ENCODE measurements at regions not wholly inside any gene's neighbourhood (a gene's known extent, or its start where the extent isn't known, plus 50 kb on each side); places are given as distances from the start of the nearest gene placed in this dataset.

GRCh38 chr7:25906760-25907159, 245.2 kb upstream of the NFE2L3 start:
- no peak for TF ChIP-seq CTCF (conservative IDR thresholded peaks at IDR 0.05; ENCODE audit: low read depth, low read length)

GRCh38 chr7:25907214-25907613, 244.8 kb upstream of the NFE2L3 start:
- DNase-seq (ENCODE audit: low read depth) = no peak
- H3K4me3 ChIP-seq (ENCODE audit: low read depth, low read length) = no peak overlapping the region
- no peak for TF ChIP-seq CTCF (conservative IDR thresholded peaks at IDR 0.05; ENCODE audit: low read depth, low read length)

More at GRCh38 chr7:25906760-25907159, 245.2 kb upstream of the NFE2L3 start:
- no peak overlapping the region for H3K4me3 ChIP-seq (ENCODE audit: low read depth, low read length)
- DNase-seq (ENCODE audit: low read depth) = no peak

GRCh38 chr7:25907731-25908130, 244.3 kb upstream of the NFE2L3 start:
- no peak overlapping the region for H3K4me3 ChIP-seq (ENCODE audit: low read depth, low read length)
- no peak for TF ChIP-seq CTCF (conservative IDR thresholded peaks at IDR 0.05; ENCODE audit: low read depth, low read length)
- DNase-seq (ENCODE audit: low read depth) = no peak

GRCh38 chr7:25908154-25908949, 243.6 kb upstream of the NFE2L3 start:
- no peak for TF ChIP-seq CTCF (conservative IDR thresholded peaks at IDR 0.05; ENCODE audit: low read depth, low read length)
- DNase-seq (ENCODE audit: low read depth) = no peak
- H3K4me3 ChIP-seq (ENCODE audit: low read depth, low read length) = no peak overlapping the region

GRCh38 chr7:25911738-25912607, 240.0 kb upstream of the NFE2L3 start:
- TF ChIP-seq CTCF (conservative IDR thresholded peaks at IDR 0.05; ENCODE audit: low read depth, low read length) = no peak
- DNase-seq (ENCODE audit: low read depth) = no peak
- H3K4me3 ChIP-seq (ENCODE audit: low read depth, low read length) = no peak overlapping the region

- no peak overlapping the region for H3K4me3 ChIP-seq (ENCODE audit: low read depth, low read length)
- DNase-seq (ENCODE audit: low read depth) = no peak
- TF ChIP-seq CTCF (conservative IDR thresholded peaks at IDR 0.05; ENCODE audit: low read depth, low read length) = no peak
Observed at GRCh38 chr7:25913598-25914224, 238.3 kb upstream of the NFE2L3 start.
